Calu3 (cell line): ENCODE measurements at regions not wholly inside any gene's neighbourhood (a gene's known extent, or its start where the extent isn't known, plus 50 kb on each side); places are given as distances from the start of the nearest gene placed in this dataset.
"Not testable (repeated sequence)": the region's sequence is repeated elsewhere in the genome, so short reads cannot be mapped to it uniquely, and the experiment has no call there.

ENCODE experiments used
- BruUV-seq: library from RNA; stranded (reverse); fragments of 400-500 nt; replicated peaks from 2 replicates; lab custom pipeline; 2021; lab: Mats Ljungman, UMichigan
- CTCF ChIA-PET: fragments of 300-600 bp; sonication (Branson Sonifier 250); formaldehyde crosslinking; loops from one replicate; lab custom pipeline; 2022; ENCODE audit warnings: antibody characterized with exemption; lab: Charles Lee
- DNase-seq: peaks from one replicate; pipeline ENCODE4 v3.0.0; 2022
- H3K27ac Mint-ChIP-seq: one replicate; pipeline ENCODE4 v1.8.0; 2022; ENCODE audit warnings: mixed read lengths; ENCODE audit not compliant: unreplicated experiment
- H3K27me3 Mint-ChIP-seq: one replicate; pipeline ENCODE4 v1.8.0; 2022; ENCODE audit warnings: mixed read lengths; ENCODE audit not compliant: unreplicated experiment
- H3K36me3 Mint-ChIP-seq: one replicate; pipeline ENCODE4 v1.8.0; 2022; ENCODE audit warnings: mild to moderate bottlenecking, moderate library complexity, mixed read lengths; ENCODE audit not compliant: insufficient read depth, unreplicated experiment
- H3K4me1 Mint-ChIP-seq: one replicate; pipeline ENCODE4 v1.8.0; 2022; ENCODE audit warnings: mild to moderate bottlenecking, low read depth, mixed read lengths; ENCODE audit not compliant: unreplicated experiment
- H3K4me3 Mint-ChIP-seq: one replicate; pipeline ENCODE4 v1.8.0; 2022; ENCODE audit warnings: mild to moderate bottlenecking, low read depth, moderate library complexity, mixed read lengths; ENCODE audit not compliant: unreplicated experiment
- H3K9me3 Mint-ChIP-seq: one replicate; pipeline ENCODE4 v1.8.0; 2022; ENCODE audit warnings: low read depth, mixed read lengths; ENCODE audit not compliant: unreplicated experiment
- intact Hi-C: fragments of 100-400 bp; cut with micrococcal nuclease; formaldehyde crosslinking; loops from one replicate; pipeline ENCODE4 v1.10.0; 2022; ENCODE audit not compliant: unreplicated experiment
- TF ChIP-seq, protein P1 (sequence below): fragments of 200-600 bp; IDR thresholded peaks from one replicate; pipeline ENCODE4 v1.8.0; 2022; ENCODE audit warnings: antibody characterized with exemption; ENCODE audit not compliant: unreplicated experiment

GRCh38 chr11:71369411-71369810 is 78.8 kb downstream of the DHCR7 start:
- CTCF ChIA-PET: no interaction called here
- H3K9me3 Mint-ChIP-seq: no peaks in the 10 kb centered on the region
- no peak for DNase-seq
- H3K4me1 Mint-ChIP-seq: no peaks in the 10 kb centered on the region
- TF ChIP-seq, protein P1, sequence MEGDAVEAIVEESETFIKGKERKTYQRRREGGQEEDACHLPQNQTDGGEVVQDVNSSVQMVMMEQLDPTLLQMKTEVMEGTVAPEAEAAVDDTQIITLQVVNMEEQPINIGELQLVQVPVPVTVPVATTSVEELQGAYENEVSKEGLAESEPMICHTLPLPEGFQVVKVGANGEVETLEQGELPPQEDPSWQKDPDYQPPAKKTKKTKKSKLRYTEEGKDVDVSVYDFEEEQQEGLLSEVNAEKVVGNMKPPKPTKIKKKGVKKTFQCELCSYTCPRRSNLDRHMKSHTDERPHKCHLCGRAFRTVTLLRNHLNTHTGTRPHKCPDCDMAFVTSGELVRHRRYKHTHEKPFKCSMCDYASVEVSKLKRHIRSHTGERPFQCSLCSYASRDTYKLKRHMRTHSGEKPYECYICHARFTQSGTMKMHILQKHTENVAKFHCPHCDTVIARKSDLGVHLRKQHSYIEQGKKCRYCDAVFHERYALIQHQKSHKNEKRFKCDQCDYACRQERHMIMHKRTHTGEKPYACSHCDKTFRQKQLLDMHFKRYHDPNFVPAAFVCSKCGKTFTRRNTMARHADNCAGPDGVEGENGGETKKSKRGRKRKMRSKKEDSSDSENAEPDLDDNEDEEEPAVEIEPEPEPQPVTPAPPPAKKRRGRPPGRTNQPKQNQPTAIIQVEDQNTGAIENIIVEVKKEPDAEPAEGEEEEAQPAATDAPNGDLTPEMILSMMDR: no peak
- no peaks in the 10 kb centered on the region for H3K36me3 Mint-ChIP-seq
- H3K27me3 Mint-ChIP-seq: peaks cover 31% of the 10 kb centered on the region
- no TSS peak for BruUV-seq
- no peak overlapping the region for H3K4me3 Mint-ChIP-seq
- no peak overlapping the region for H3K27ac Mint-ChIP-seq
- intact Hi-C loops: no loop called here

DNA sequence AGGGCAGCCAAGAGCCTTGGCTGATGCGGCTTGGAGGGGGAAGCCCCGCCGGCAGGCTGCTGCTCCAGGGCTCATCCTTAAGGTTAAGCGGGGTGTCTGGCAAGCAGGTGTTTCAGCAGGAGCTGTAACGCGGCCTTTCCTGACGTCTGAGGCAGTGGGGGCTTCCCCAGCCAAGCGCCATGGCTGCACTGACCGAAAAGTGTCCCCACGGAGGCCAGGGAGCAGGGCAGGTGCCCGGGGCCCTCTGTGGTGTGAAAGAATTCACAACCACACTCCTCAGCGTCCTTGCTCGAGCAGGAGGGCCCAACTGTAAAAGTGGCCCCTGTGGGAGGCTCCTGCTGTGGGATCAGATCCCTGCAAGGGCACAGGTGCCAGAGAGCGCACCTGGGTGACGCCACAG is 79.2 kb downstream of the DHCR7 start:
- DNase-seq: no peak
- H3K36me3 Mint-ChIP-seq: no peaks in the 10 kb centered on the region
- intact Hi-C loops: no loop called here
- H3K27ac Mint-ChIP-seq: no peak overlapping the region
- H3K9me3 Mint-ChIP-seq: no peaks in the 10 kb centered on the region
- TF ChIP-seq, protein P1: no peak
- BruUV-seq: no TSS peak
- peaks cover 30% of the 10 kb centered on the region for H3K27me3 Mint-ChIP-seq
- CTCF ChIA-PET: no interaction called here
- H3K4me1 Mint-ChIP-seq: no peaks in the 10 kb centered on the region
- H3K4me3 Mint-ChIP-seq: no peak overlapping the region

DNA sequence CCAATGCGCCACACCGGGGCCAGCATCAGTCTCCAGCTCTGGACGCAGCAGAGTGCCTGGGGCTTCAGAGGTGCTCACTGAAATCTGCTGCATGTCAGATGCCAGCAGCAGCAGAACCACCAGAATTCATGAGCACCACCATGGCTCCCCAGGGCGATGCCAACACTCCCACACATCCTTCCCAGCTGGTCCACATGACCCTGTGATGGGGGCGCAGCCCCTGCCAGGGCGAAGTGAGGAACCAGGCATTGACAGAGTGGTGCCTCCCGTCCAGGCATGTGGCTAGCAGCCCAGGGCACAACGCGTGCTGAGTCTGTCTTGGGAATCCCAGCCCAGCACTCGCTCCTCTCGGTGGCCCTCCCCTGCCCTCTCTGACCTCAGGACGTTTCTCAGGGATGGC is 80.4 kb downstream of the DHCR7 start:
- Mint-ChIP-seq H3K36me3 (no peaks in the 10 kb centered on the region), H3K27me3 (peaks cover 30% of the 10 kb centered on the region), H3K27ac (no peak overlapping the region), H3K4me1 (no peaks in the 10 kb centered on the region), H3K9me3 (no peaks in the 10 kb centered on the region), H3K4me3 (no peak overlapping the region)
- no peak for DNase-seq
- BruUV-seq: no TSS peak
- TF ChIP-seq, protein P1: no peak
- intact Hi-C loops: no loop called here
- CTCF ChIA-PET: no interaction called here

GRCh38 chr11:71367276-71367675 is 80.9 kb downstream of the DHCR7 start:
- H3K27me3 Mint-ChIP-seq: peaks cover 30% of the 10 kb centered on the region
- DNase-seq, CTCF ChIA-PET, H3K4me3 Mint-ChIP-seq, H3K9me3 Mint-ChIP-seq, H3K27ac Mint-ChIP-seq, BruUV-seq, H3K36me3 Mint-ChIP-seq, H3K4me1 Mint-ChIP-seq, intact Hi-C loops: not testable (repeated sequence)

DNA sequence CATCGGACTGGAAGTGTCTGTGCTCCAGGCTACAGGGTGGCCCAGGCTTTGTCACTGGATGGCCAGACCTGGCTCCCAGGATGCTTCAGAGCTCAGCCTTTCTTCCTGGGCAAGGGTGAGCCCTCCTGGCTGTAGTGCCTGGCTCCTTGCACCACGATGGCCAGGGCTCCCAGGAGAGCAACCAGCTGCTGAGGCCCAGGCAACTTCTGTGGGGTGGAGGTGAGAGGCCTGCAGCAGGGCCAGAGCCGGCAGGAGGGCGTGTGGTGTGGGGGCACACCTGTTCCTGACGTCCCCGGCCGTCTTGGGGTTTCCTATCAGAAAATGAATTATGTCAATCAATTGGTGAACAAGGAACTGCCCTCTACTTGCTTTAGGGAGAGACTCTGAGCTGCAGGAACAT is 82.1 kb downstream of the DHCR7 start:
- no peak overlapping the region for H3K27ac Mint-ChIP-seq
- H3K36me3 Mint-ChIP-seq: no peaks in the 10 kb centered on the region
- no peaks in the 10 kb centered on the region for H3K4me1 Mint-ChIP-seq
- no peak for DNase-seq
- no TSS peak for BruUV-seq
- no peaks in the 10 kb centered on the region for H3K9me3 Mint-ChIP-seq
- H3K27me3 Mint-ChIP-seq: peaks cover 30% of the 10 kb centered on the region
- intact Hi-C loops: no loop called here
- CTCF ChIA-PET: interaction anchor here (0.6 kb wide), 1 partner anchor 1020 kb away, joined by 3 read pairs; no protein-coding TSS in a partner anchor
- TF ChIP-seq, protein P1: no peak
- H3K4me3 Mint-ChIP-seq: no peak overlapping the region
